ENCODE measurements at regions not wholly inside any gene's neighbourhood (a gene's known extent, or its start where the extent isn't known, plus 50 kb on each side); places are given as distances from the start of the nearest gene placed in this dataset.

GRCh38 chr3:117979466-117979865, 1055.2 kb downstream of the IGSF11 start:
- intact Hi-C loops (cut with DNase I) = no loop called here
- DNase-seq (no peak), ATAC-seq (no peak)
- 83 to 91% (median 84%) methylated on average over 4 of the region's 4 CpGs for WGBS, 3 donors
- Histone ChIP-seq H3K4me1 (no peaks in the 10 kb centered on the region), H3K27ac (no peak overlapping the region), H3K9me3 (no peaks in the 10 kb centered on the region), H3K4me3 (no peak overlapping the region), H3K36me3 (ENCODE audit: insufficient read depth in 1 of 2, low read depth in 1 of 2) (no peaks in the 10 kb centered on the region), H3K27me3 (ENCODE audit: insufficient read depth in 3 of 3, low read length in 2 of 3) (no peaks in the 10 kb centered on the region)
- TF ChIP-seq, protein P1, sequence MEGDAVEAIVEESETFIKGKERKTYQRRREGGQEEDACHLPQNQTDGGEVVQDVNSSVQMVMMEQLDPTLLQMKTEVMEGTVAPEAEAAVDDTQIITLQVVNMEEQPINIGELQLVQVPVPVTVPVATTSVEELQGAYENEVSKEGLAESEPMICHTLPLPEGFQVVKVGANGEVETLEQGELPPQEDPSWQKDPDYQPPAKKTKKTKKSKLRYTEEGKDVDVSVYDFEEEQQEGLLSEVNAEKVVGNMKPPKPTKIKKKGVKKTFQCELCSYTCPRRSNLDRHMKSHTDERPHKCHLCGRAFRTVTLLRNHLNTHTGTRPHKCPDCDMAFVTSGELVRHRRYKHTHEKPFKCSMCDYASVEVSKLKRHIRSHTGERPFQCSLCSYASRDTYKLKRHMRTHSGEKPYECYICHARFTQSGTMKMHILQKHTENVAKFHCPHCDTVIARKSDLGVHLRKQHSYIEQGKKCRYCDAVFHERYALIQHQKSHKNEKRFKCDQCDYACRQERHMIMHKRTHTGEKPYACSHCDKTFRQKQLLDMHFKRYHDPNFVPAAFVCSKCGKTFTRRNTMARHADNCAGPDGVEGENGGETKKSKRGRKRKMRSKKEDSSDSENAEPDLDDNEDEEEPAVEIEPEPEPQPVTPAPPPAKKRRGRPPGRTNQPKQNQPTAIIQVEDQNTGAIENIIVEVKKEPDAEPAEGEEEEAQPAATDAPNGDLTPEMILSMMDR (IDR thresholded peaks at IDR 0.05) = no peak

DNA sequence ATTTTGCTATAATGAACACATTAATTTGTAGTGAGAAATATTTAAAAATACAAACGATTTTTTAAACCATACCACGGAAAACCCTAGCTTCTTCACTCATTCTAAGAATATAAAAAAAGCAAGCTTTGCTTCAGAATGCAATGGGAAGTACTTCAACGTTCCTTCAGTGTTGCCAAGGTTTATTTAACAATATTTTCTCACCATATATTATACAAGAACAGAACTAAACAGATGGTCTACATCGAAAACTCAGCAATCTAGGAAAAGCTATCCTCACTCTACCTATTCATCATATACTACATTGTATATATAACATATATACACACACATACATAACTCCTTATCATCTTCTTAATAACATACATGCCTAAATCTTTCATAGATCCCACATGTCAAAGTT, 1047.4 kb downstream of the IGSF11 start:
- no peak overlapping the region for H3K4me3 ChIP-seq
- no peaks in the 10 kb centered on the region for H3K36me3 ChIP-seq (ENCODE audit: insufficient read depth in 1 of 2, low read depth in 1 of 2)
- 63 to 67% (median 63%) methylated on average over 4 of the region's 4 CpGs for WGBS, 3 donors
- TF ChIP-seq, protein P1 (IDR thresholded peaks at IDR 0.05) = no peak
- no peaks in the 10 kb centered on the region for H3K4me1 ChIP-seq
- H3K9me3 ChIP-seq = no peaks in the 10 kb centered on the region
- ATAC-seq (no peak), DNase-seq (no peak)
- intact Hi-C loops (cut with DNase I) = no loop called here
- no peaks in the 10 kb centered on the region for H3K27me3 ChIP-seq (ENCODE audit: insufficient read depth in 3 of 3, low read length in 2 of 3)
- H3K27ac ChIP-seq = no peak overlapping the region

- Histone ChIP-seq H3K36me3 (ENCODE audit: insufficient read depth in 1 of 2, low read depth in 1 of 2) (no peaks in the 10 kb centered on the region), H3K27ac (no peak overlapping the region), H3K9me3 (no peaks in the 10 kb centered on the region), H3K4me1 (no peaks in the 10 kb centered on the region), H3K4me3 (no peak overlapping the region), H3K27me3 (ENCODE audit: insufficient read depth in 3 of 3, low read length in 2 of 3) (peaks cover 0 to under 1% (median 0%) of the 10 kb centered on the region in 3 donors)
- no peak for DNase-seq
- intact Hi-C loops (cut with DNase I) = loop anchor here in 1 of 2 donors (10.0 kb wide), 1 partner anchor 975 kb away; no protein-coding TSS in a partner anchor
- ATAC-seq = no peak
- TF ChIP-seq, protein P1 (IDR thresholded peaks at IDR 0.05) = no peak
- WGBS, 3 donors = 79 to 84% (median 83%) methylated on average over 1 of the region's 1 CpG
Observed at GRCh38 chr3:117989982-117990381, 1044.7 kb downstream of the IGSF11 start.

- no peak for ATAC-seq
- WGBS, 3 donors = 85 to 91% (median 89%) methylated on average over 1 of the region's 1 CpG
Observed at GRCh38 chr3:117990627-117991026, 1044.0 kb downstream of the IGSF11 start.

More at GRCh38 chr3:117990627-117991026, 1044.0 kb downstream of the IGSF11 start:
- peaks cover 0 to 7% (median 1%) of the 10 kb centered on the region in 3 donors for H3K27me3 ChIP-seq (ENCODE audit: insufficient read depth in 3 of 3, low read length in 2 of 3)
- H3K4me3 ChIP-seq = no peak overlapping the region
- TF ChIP-seq, protein P1 (IDR thresholded peaks at IDR 0.05) = no peak
- H3K4me1 ChIP-seq = no peaks in the 10 kb centered on the region
- DNase-seq = no peak
- no peaks in the 10 kb centered on the region for H3K36me3 ChIP-seq (ENCODE audit: insufficient read depth in 1 of 2, low read depth in 1 of 2)
- no peaks in the 10 kb centered on the region for H3K9me3 ChIP-seq
- intact Hi-C loops (cut with DNase I) = loop anchor here in 1 of 2 donors (10.0 kb wide), 1 partner anchor 976 kb away; no protein-coding TSS in a partner anchor
- H3K27ac ChIP-seq = no peak overlapping the region
